ENCODE measurements at regions not wholly inside any gene's neighbourhood (a gene's known extent, or its start where the extent isn't known, plus 50 kb on each side); places are given as distances from the start of the nearest gene placed in this dataset.

DNA sequence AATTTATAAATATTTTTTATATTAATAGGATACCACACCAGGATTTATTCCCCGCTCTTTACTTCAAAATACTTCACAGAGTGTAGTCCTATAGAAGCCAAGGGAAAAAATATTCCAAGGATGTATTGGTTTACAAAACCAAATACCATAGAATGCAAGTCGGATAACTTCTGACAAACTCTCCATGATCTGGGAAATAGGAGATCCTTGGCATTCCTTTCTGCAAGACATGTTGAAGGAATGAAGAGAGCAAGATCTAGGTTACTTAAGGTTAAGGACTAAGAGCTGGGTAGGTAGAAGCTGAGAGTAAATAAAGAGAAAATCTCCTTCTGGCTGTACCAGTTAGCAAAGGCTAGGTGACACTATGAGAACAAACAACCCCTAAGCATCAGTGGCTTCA is 141.2 kb downstream of the LRATD1 start:
- TF ChIP-seq, protein P1, sequence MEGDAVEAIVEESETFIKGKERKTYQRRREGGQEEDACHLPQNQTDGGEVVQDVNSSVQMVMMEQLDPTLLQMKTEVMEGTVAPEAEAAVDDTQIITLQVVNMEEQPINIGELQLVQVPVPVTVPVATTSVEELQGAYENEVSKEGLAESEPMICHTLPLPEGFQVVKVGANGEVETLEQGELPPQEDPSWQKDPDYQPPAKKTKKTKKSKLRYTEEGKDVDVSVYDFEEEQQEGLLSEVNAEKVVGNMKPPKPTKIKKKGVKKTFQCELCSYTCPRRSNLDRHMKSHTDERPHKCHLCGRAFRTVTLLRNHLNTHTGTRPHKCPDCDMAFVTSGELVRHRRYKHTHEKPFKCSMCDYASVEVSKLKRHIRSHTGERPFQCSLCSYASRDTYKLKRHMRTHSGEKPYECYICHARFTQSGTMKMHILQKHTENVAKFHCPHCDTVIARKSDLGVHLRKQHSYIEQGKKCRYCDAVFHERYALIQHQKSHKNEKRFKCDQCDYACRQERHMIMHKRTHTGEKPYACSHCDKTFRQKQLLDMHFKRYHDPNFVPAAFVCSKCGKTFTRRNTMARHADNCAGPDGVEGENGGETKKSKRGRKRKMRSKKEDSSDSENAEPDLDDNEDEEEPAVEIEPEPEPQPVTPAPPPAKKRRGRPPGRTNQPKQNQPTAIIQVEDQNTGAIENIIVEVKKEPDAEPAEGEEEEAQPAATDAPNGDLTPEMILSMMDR (IDR thresholded peaks at IDR 0.05) = no peak
- no peak for TF ChIP-seq EZH2 (IDR thresholded peaks at IDR 0.05; ENCODE audit: borderline replicate concordance, insufficient read depth, low read depth, low read length, poor library complexity, severe bottlenecking)

All from B cell (primary cell).